Keratinocyte (primary cell): ENCODE measurements at regions not wholly inside any gene's neighbourhood (a gene's known extent, or its start where the extent isn't known, plus 50 kb on each side); places are given as distances from the start of the nearest gene placed in this dataset.

Source experiments
- EZH2 ChIP-seq: IDR thresholded peaks from one replicate; pipeline ENCODE4 v1.6.1; 2012; ENCODE audit warnings: inconsistent platforms, mild to moderate bottlenecking, low read length, moderate library complexity
- TF ChIP-seq, protein P1 (sequence below), 3 experiments: IDR thresholded peaks in 1 of 3; conservative IDR thresholded peaks in 1 of 3; optimal IDR thresholded peaks in 1 of 3; 2 replicates in 2 of 3; 3 replicates in 1 of 3; pipeline versions ENCODE3 to v1.5.1; 2011; ENCODE audit warnings: low read length in 3 of 3, mild to moderate bottlenecking in 3 of 3, moderate library complexity in 2 of 3, control low read depth in 1 of 3, inconsistent platforms in 1 of 3; ENCODE audit not compliant: insufficient read depth in 2 of 3; ENCODE audit errors: extremely low read depth in 1 of 3

DNA sequence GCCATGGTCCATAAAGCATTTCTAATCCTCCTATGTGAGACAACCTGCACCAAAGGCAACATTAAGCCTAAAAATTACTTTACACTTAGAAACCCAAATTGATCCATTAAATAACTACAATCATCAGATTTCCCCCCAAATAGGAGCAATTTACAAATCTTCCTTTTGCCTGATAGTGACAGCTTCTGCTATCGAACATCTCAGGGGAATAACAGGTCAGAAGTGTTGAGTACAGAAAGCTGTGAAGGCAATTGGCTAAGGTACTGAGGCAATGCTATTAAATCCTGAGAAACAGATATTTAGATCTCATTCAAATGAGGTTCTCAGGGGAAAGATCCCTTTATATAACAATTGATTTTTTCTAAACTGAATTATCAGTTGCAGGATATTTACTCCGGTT lies 141.1 kb downstream of the PIK3R1 start:
- no peak for TF ChIP-seq EZH2
- TF ChIP-seq, protein P1, sequence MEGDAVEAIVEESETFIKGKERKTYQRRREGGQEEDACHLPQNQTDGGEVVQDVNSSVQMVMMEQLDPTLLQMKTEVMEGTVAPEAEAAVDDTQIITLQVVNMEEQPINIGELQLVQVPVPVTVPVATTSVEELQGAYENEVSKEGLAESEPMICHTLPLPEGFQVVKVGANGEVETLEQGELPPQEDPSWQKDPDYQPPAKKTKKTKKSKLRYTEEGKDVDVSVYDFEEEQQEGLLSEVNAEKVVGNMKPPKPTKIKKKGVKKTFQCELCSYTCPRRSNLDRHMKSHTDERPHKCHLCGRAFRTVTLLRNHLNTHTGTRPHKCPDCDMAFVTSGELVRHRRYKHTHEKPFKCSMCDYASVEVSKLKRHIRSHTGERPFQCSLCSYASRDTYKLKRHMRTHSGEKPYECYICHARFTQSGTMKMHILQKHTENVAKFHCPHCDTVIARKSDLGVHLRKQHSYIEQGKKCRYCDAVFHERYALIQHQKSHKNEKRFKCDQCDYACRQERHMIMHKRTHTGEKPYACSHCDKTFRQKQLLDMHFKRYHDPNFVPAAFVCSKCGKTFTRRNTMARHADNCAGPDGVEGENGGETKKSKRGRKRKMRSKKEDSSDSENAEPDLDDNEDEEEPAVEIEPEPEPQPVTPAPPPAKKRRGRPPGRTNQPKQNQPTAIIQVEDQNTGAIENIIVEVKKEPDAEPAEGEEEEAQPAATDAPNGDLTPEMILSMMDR (optimal IDR thresholded peaks at IDR 0.05 in 1 of 3, IDR thresholded peaks at IDR 0.05 in 1 of 3, conservative IDR thresholded peaks at IDR 0.05 in 1 of 3; ENCODE audit: extremely low read depth in 1 of 3, insufficient read depth in 2 of 3, low read length in 3 of 3): no peak
